ENCODE measurements at regions not wholly inside any gene's neighbourhood (a gene's known extent, or its start where the extent isn't known, plus 50 kb on each side); places are given as distances from the start of the nearest gene placed in this dataset.

DNA sequence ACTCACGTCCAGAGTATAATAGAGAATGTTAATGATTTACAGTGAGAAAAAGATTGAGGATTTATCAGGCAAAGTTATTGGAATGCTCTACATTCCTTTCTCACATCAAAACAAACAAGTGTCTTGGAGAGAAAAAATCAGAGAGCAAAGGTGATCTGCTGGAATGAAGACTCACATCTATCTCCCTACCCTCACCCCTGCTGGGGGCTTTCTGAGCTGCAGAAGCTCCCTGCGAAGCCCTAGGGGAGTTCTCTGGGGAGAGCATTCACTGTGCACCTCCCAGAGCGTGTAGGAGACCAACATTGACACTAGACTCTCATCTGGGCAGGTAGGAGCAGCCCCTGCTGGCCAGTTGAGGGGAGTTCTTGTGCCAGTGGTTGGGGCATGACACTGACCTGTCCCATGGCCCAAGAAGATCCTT, 76.6 kb upstream of the ADAMTS16 start:
- no peak for TF ChIP-seq GATA2 (IDR thresholded peaks at IDR 0.05; ENCODE audit: low read depth, low read length)
- no peak for TF ChIP-seq GATA3 (IDR thresholded peaks at IDR 0.05; ENCODE audit: low read depth, low read length)
